HG03135 (cell line): ENCODE measurements at regions not wholly inside any gene's neighbourhood (a gene's known extent, or its start where the extent isn't known, plus 50 kb on each side); places are given as distances from the start of the nearest gene placed in this dataset.
A peak's percentile ranks its signal among the peaks of the same experiment; 100 is the strongest.

Source experiments
- ATAC-seq: cut with Tn5 transposase; IDR thresholded peaks from one replicate; pipeline ENCODE4 v1.9.1; 2021; ENCODE audit warnings: mild to moderate bottlenecking, moderate library complexity; ENCODE audit not compliant: unreplicated experiment

GRCh38 chr10:60669501-60669900, 108.8 kb upstream of the CDK1 start:
- no peak for ATAC-seq

- ATAC-seq = no peak
These were observed 112.1 kb upstream of the CDK1 start for GRCh38 chr10:60666221-60666620.

DNA sequence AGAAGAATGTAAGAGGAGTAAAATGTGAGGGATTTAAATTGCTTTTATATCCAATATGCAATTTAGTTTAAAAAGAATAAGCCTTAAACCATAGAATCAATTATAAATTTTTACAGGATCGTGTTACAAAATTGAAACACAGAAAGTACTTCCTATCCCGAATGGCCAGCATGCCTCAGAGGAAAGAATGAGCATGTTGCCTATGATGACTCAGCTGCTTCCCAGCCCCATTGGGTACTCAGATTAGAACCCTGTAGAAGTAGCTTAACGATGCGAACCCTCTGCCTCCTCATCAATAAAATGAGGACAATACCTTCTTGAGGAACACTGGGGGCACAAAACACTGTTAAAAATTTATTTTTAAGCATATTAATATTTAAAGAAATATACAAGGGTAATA, 113.4 kb upstream of the CDK1 start:
- ATAC-seq = no peak

DNA sequence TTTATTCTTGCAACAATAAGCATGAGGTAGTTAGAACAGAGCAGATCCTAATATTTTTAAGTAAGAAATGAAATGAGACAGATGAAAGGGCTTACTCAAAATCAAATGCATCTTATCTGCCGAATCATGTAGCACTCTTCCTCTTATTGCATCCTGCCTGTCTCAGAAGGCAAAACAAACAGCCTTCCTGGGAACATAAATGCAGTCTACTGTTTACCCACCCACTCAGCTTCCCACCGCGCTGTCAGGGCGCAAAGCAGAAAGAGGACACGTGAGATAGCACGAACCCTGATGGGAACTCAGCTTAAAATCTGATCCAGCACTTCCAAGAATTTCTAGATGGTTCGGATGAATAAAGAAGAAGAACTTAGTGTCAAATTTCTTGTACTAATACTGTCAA, 114.4 kb upstream of the CDK1 start:
- ATAC-seq = no peak

- ATAC-seq = no peak
These were observed 115.2 kb upstream of the CDK1 start for GRCh38 chr10:60662917-60663614.

DNA sequence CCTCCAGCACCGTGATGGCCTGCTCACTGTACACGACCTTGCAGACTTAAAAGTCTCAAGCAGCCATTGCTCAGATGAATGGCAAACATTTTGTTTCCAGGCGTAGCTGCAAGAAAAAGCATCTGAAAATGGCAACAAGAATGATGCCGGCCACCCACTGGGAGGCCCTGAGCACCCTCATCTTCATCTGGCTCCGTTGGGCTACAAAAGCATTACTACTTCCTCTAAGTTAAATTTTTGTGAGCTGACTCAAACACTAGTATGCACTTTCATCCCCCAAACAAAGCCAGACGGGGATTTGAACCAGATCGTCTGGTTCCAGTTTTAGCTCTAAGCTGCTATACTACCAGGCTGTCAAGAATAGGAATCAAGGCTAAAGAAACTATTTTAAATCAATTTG, 116.6 kb upstream of the CDK1 start:
- ATAC-seq = no peak

- no peak for ATAC-seq
These were observed 117.7 kb upstream of the CDK1 start for GRCh38 chr10:60660625-60661024.

- ATAC-seq = no peak
These were observed 123.3 kb upstream of the CDK1 start for GRCh38 chr10:60654813-60655464.

DNA sequence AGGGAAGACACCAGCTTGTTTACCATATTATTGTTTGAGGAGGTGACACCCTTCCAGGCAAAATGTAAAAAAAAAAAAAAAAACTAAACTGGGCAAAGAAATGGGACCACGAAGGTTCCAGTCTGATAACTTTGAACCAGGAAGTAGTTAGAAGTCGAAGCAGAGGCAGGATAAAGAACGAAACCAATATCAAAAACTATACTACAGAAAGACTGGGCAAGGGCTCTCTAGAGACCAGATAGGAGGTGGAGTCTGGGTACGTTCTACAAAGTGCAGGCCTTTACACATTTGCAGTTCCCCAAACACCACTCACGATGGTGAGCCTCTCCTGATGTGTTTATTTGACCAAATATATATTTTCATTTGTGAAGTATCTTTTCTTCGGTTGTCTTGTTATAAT, 125.7 kb upstream of the CDK1 start:
- ATAC-seq = peak; percentile 95

DNA sequence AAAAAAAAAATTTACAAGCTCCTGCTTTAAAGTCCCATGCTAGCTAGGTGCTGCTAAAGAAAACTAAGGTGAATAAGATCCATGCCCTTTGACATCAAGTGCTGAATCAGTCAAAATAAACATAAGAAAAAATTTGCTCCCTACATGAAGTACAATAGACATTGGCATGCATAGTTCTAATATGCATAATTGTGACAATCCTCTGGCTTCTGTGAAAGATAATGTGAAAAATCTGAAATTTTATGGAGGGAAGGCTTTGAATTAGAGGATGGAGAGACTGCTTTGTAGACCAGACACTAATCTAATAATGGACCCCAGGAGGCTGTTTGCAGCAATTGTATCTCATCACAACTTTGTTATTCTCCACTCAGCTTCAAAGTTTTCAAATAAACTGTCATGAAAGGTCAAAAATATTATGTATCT, 127.9 kb upstream of the CDK1 start:
- no peak for ATAC-seq

DNA sequence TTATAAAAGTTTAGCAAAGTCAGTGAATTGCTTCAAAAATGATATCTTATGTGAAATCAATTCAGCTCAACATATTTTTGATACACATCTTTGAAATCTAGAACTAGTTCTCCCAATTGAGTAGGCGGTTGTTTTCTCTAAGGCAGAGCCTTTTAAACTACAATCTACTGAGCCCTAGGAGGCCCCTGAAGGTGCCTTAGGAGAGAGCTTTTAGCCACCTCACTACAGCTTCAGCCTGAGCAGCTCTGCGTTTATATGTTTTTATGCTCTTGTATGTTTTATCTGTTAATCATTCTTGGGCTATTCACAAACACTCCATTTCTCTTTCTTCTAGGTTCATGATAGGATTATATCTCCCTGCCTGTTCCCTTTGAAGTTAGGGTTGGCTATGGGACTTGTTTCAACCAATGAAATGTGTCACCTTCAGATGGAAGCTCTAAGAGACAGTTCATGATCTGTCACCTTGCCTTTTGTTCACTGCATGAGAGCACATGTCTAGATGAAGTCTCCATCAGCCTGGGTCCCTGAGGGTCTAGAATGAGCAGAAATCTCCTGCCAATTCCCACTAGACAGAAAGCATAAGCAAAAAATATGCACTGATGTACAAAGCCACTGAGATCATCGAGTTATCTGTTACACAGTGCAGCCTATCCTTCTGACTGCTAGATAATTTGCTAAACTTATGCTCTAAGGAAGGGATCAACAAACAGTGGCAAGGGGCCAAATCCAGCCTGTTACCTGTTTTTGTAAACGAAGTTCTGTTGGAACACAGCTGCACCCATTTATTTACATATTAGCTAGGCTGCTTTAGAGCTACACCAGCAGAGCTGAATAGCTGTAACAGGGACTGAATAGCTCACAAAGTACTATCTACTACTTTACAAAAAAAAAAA, 128.5 kb upstream of the CDK1 start:
- ATAC-seq = no peak

GRCh38 chr10:60648761-60649160, 129.5 kb upstream of the CDK1 start:
- ATAC-seq = no peak

DNA sequence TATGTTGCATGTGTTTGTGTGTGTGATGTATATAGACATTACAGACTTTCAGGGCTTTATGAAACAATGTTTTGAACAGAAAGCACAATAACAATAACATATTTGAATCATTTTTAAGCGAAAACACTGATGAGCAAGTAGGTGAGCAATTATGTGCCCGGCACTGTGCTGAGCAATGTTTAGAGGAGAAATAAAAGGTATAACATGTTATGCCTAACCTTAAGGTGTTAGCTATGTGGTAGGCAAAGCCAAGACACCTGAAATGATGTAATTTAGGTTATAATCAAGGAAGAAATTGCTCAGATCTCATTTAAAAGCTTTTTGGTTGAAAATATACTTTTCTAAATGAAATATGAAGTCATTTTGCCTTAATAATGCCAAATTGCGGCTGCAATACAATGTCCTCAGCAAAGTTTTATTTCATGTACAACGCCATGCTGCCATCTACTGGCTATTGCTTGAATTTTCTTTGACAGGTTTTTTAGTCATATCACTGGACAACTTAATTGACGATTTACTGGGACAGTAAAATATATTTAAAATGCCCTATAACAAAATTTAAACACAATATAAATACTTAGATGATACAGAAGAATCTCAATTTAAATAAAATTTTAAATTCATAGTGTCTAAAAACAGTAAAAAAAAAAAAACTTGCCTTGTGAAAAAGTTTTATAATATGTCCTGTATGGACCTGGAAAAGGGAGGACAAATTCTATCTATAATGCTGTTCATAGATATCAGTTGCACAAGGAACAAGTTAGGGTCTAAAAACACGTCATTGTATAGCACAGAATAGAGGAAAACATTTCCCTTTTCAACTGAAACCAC, 131.1 kb upstream of the CDK1 start:
- peak; percentile 63 for ATAC-seq

- no peak for ATAC-seq
These were observed 132.3 kb upstream of the CDK1 start for GRCh38 chr10:60645980-60646379.

- no peak for ATAC-seq
These were observed 133.7 kb upstream of the CDK1 start for GRCh38 chr10:60644436-60645130.

GRCh38 chr10:60643874-60644273, 134.4 kb upstream of the CDK1 start:
- ATAC-seq = no peak

- ATAC-seq = no peak
These were observed 148.9 kb upstream of the CDK1 start for GRCh38 chr10:60629332-60629731.

GRCh38 chr10:60627778-60628748, 150.2 kb upstream of the CDK1 start:
- ATAC-seq = no peak

- ATAC-seq = no peak
These were observed 152.2 kb upstream of the CDK1 start for GRCh38 chr10:60626037-60626436.
